Fibroblast of mammary gland (primary cell): ENCODE measurements at regions not wholly inside any gene's neighbourhood (a gene's known extent, or its start where the extent isn't known, plus 50 kb on each side); places are given as distances from the start of the nearest gene placed in this dataset.

Experiments
- DNase-seq: peaks from one replicate; pipeline ENCODE4 v3.0.0-alpha.2; 2010; ENCODE audit warnings: low read depth
- H3K4me3 ChIP-seq: 2 replicates; pipeline ENCODE4 v1.5.1; 2011; ENCODE audit warnings: low read depth, mild to moderate bottlenecking, low read length, moderate library complexity; ENCODE audit not compliant: control insufficient read depth
- TF ChIP-seq, protein P1 (sequence below): conservative IDR thresholded peaks from 2 replicates; pipeline ENCODE4 v1.5.1; 2011; ENCODE audit warnings: low read depth, low read length, inconsistent platforms; ENCODE audit not compliant: control insufficient read depth, insufficient read depth

- TF ChIP-seq, protein P1, sequence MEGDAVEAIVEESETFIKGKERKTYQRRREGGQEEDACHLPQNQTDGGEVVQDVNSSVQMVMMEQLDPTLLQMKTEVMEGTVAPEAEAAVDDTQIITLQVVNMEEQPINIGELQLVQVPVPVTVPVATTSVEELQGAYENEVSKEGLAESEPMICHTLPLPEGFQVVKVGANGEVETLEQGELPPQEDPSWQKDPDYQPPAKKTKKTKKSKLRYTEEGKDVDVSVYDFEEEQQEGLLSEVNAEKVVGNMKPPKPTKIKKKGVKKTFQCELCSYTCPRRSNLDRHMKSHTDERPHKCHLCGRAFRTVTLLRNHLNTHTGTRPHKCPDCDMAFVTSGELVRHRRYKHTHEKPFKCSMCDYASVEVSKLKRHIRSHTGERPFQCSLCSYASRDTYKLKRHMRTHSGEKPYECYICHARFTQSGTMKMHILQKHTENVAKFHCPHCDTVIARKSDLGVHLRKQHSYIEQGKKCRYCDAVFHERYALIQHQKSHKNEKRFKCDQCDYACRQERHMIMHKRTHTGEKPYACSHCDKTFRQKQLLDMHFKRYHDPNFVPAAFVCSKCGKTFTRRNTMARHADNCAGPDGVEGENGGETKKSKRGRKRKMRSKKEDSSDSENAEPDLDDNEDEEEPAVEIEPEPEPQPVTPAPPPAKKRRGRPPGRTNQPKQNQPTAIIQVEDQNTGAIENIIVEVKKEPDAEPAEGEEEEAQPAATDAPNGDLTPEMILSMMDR: no peak
- no peak for DNase-seq
- no peak overlapping the region for H3K4me3 ChIP-seq
Measured at GRCh38 chr10:128784444-128784843, 658.2 kb upstream of the MKI67 start.

DNA sequence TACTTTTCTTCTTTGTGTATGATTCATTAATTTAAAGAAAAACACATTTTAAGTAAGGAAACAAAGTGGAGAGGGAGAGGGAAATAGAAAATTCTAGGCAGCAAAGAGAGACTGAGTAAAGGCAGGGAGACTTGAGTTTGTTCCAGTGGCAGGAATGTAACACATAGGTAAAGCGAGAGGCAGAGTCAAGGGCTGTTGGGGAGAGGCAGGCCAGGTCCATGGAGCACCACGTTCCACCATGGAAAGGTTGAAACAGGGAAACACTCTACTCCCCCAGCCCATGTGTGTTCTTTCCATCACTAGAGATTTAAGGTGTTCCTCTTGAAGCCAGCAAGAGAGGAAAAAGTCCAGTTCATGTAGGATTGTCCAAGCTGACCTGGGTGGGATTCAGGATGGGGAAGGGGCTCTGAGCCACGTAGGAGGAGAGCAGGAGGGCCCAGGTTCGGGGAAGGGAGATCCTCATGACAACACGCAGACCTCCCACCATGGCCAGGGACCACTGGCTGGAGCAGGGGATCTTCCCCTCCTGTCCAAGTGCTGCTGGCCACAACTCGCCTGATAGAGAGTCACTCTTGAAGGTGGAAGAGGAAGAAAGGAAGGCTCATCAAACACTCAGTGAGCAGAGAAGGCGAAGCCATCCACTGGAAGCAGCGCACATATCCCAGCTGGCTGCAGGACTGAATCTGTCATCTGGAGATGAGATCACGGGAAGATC lies 666.4 kb upstream of the MKI67 start:
- no peak for DNase-seq
- TF ChIP-seq, protein P1: no peak
- no peak overlapping the region for H3K4me3 ChIP-seq

GRCh38 chr10:128793726-128794655 lies 667.8 kb upstream of the MKI67 start:
- DNase-seq: no peak
- H3K4me3 ChIP-seq: no peak overlapping the region
- TF ChIP-seq, protein P1: no peak

GRCh38 chr10:128796396-128796912 lies 670.2 kb upstream of the MKI67 start:
- TF ChIP-seq, protein P1: no peak
- H3K4me3 ChIP-seq: no peak overlapping the region
- no peak for DNase-seq

- no peak for DNase-seq
- TF ChIP-seq, protein P1: no peak
- no peak overlapping the region for H3K4me3 ChIP-seq
Measured at GRCh38 chr10:128802062-128802461, 665.0 kb upstream of the MGMT start.

GRCh38 chr10:128803790-128804189 lies 663.3 kb upstream of the MGMT start:
- no peak for DNase-seq
- TF ChIP-seq, protein P1: no peak
- no peak overlapping the region for H3K4me3 ChIP-seq
